SK-N-SH treated with all-trans-retinoic acid at 6 μM for 48 hours (cell line): ENCODE measurements at regions not wholly inside any gene's neighbourhood (a gene's known extent, or its start where the extent isn't known, plus 50 kb on each side); places are given as distances from the start of the nearest gene placed in this dataset.

Source experiments
- ATAC-seq: fragments of 200-7000 bp; cut with Tn5 transposase; 3 replicates; pipeline ENCODE4 v1.9.1; 2020; ENCODE audit warnings: mild to moderate bottlenecking, moderate library complexity
- ARNTL ChIP-seq: fragments of 450-650 bp; formaldehyde crosslinking; IDR thresholded peaks from 2 replicates; pipeline ENCODE4 v1.5.0; 2020; ENCODE audit warnings: low read depth, mild to moderate bottlenecking, moderate library complexity, borderline replicate concordance
- BACH2 ChIP-seq: fragments of 250-450 bp; sonication (Bioruptor Pico); IDR thresholded peaks from 2 replicates; pipeline ENCODE4 v1.9.0; 2021; ENCODE audit warnings: mild to moderate bottlenecking, borderline replicate concordance
- CSDC2 ChIP-seq: fragments of 250-450 bp; sonication (Bioruptor Pico); IDR thresholded peaks from 2 replicates; pipeline ENCODE4 v1.5.0; 2020; ENCODE audit warnings: mild to moderate bottlenecking, moderate library complexity
- ESRRG ChIP-seq: fragments of 250-450 bp; sonication (Bioruptor Pico); IDR thresholded peaks from 2 replicates; pipeline ENCODE4 v1.6.1; 2021; ENCODE audit warnings: mild to moderate bottlenecking
- GLIS3 ChIP-seq: fragments of 250-450 bp; sonication (Bioruptor Pico); IDR thresholded peaks from 2 replicates; pipeline ENCODE4 v1.5.0; 2020; ENCODE audit warnings: mild to moderate bottlenecking, moderate library complexity
- ISL1 ChIP-seq: fragments of 250-450 bp; sonication (Bioruptor Pico); IDR thresholded peaks from 2 replicates; pipeline ENCODE4 v2.1.2; 2022; ENCODE audit warnings: mild to moderate bottlenecking, moderate library complexity
- OSR1 ChIP-seq: fragments of 250-450 bp; sonication (Bioruptor Pico); IDR thresholded peaks from 2 replicates; pipeline ENCODE4 v1.8.0; 2022; ENCODE audit warnings: moderate library complexity, mild to moderate bottlenecking, inconsistent platforms
- PPARA ChIP-seq: fragments of 250-450 bp; sonication (Bioruptor Pico); IDR thresholded peaks from 2 replicates; pipeline ENCODE4 v1.5.0; 2020; ENCODE audit warnings: mild to moderate bottlenecking, borderline replicate concordance
- RARB ChIP-seq: fragments of 250-450 bp; sonication (Bioruptor Pico); IDR thresholded peaks from 2 replicates; pipeline ENCODE4 v1.8.0; 2021; ENCODE audit warnings: mild to moderate bottlenecking, moderate library complexity
- SNAI2 ChIP-seq: fragments of 250-450 bp; sonication (Bioruptor Pico); IDR thresholded peaks from 2 replicates; pipeline ENCODE4 v1.5.0; 2020; ENCODE audit warnings: mild to moderate bottlenecking, moderate library complexity
- TCF4 ChIP-seq: fragments of 250-450 bp; sonication (Bioruptor Pico); IDR thresholded peaks from 2 replicates; pipeline ENCODE4 v1.8.0; 2021; ENCODE audit warnings: mild to moderate bottlenecking, moderate library complexity, borderline replicate concordance
- TOX ChIP-seq: fragments of 250-450 bp; sonication (Bioruptor Pico); IDR thresholded peaks from 2 replicates; pipeline ENCODE4 v1.8.0; 2021; ENCODE audit warnings: mild to moderate bottlenecking, moderate library complexity, borderline replicate concordance
- ZC3H10 ChIP-seq: fragments of 250-450 bp; sonication (Bioruptor Pico); IDR thresholded peaks from 2 replicates; pipeline ENCODE4 v1.5.1; 2021; ENCODE audit warnings: mild to moderate bottlenecking, moderate library complexity
- ZFP3 ChIP-seq: fragments of 250-450 bp; sonication (Bioruptor Pico); IDR thresholded peaks from 2 replicates; pipeline ENCODE4 v1.5.0; 2020; ENCODE audit warnings: mild to moderate bottlenecking, moderate library complexity
- ZFP30 ChIP-seq: fragments of 450-650 bp; formaldehyde crosslinking; IDR thresholded peaks from 2 replicates; pipeline ENCODE4 v1.5.0; 2022; ENCODE audit warnings: mild to moderate bottlenecking, moderate library complexity
- ZNF565 ChIP-seq: fragments of 450-650 bp; formaldehyde crosslinking; conservative IDR thresholded peaks from 2 replicates; pipeline ENCODE4 v1.5.0; 2020; ENCODE audit warnings: low read depth, mild to moderate bottlenecking, moderate library complexity
- ZNF70 ChIP-seq: fragments of 450-650 bp; formaldehyde crosslinking; IDR thresholded peaks from 2 replicates; pipeline ENCODE4 v1.5.0; 2020; ENCODE audit warnings: mild to moderate bottlenecking, moderate library complexity
- ZNF8 ChIP-seq: fragments of 450-650 bp; formaldehyde crosslinking; IDR thresholded peaks from 2 replicates; pipeline ENCODE4 v1.5.0; 2020; ENCODE audit warnings: mild to moderate bottlenecking, moderate library complexity
- TF ChIP-seq, protein P1 (sequence below): fragments of 250-450 bp; sonication (Bioruptor Pico); IDR thresholded peaks from 2 replicates; pipeline ENCODE4 v1.5.1; 2021; ENCODE audit warnings: mild to moderate bottlenecking, moderate library complexity
- TF ChIP-seq, protein P2 (sequence below): fragments of 250-450 bp; sonication (Bioruptor Pico); IDR thresholded peaks from 2 replicates; pipeline ENCODE4 v1.5.0; 2020; ENCODE audit warnings: mild to moderate bottlenecking, moderate library complexity
- TF ChIP-seq, protein P3 (sequence below): fragments of 250-450 bp; sonication (Bioruptor Pico); IDR thresholded peaks from 2 replicates; pipeline ENCODE4 v1.8.0; 2021; ENCODE audit warnings: low read depth, mild to moderate bottlenecking, moderate library complexity, borderline replicate concordance
- TF ChIP-seq, protein P4 (sequence below): fragments of 250-450 bp; sonication (Bioruptor Pico); IDR thresholded peaks from 2 replicates; pipeline ENCODE4 v1.5.1; 2020; ENCODE audit warnings: low read depth, mild to moderate bottlenecking, moderate library complexity
- TF ChIP-seq, protein P5 (sequence below): fragments of 250-450 bp; sonication (Bioruptor Pico); IDR thresholded peaks from 2 replicates; pipeline ENCODE4 v1.8.0; 2020; ENCODE audit warnings: mild to moderate bottlenecking, moderate library complexity, borderline replicate concordance

DNA sequence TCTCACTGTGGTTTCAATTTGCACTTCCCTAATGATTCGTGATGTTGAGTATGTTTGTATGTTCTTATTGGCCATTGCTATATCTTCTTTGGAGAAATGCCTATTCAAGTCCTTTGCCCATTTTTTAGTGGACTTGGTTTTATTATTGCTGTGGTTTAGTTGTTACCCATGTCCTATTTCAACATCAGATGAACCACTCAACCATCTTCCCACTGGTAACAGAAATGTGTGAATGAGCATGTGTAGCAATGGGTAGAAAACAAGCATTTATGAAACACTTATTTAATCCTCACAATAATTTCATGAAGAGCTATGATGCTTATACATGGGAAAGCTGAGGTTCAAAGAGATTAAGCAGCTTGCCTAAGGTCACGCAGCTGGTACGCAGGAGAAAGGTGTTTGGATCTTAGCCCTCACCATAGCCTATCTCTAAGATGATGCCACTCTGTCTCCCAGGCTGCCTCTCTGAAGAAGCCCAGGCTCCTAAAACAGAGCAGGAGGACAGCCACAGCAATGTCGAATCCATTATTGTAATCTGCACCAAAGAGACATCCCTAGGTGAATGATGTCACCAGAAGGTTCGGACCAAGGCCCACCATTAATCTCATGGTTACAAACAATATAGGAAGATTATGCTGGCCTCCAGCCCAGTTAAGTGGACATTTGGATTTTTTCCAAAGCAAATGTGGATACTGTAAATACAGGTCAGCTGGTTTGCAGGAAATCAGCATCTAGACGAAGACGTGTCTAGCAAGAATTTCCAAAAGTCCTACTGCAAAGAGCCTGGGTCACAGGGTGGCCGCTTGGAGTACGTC, 447.6 kb upstream of the ZMIZ1 start:
- TF ChIP-seq RARB (CRISPR knock-in tag), result no peak
- peak; percentile 56; the same call in 1 of the 2 replicates for TF ChIP-seq TOX (CRISPR knock-in tag)
- no peak for TF ChIP-seq PPARA (CRISPR knock-in tag)
- 0 out of 2 replicates have a peak, but pooled peaks have one; percentile 5 for TF ChIP-seq ZFP30 (CRISPR knock-in tag)
- peak; percentile 77; the same call in 1 of the 2 replicates for TF ChIP-seq ZFP3
- TF ChIP-seq BACH2 (CRISPR knock-in tag), result no peak; the same call in none of the 2 replicates
- no peak for TF ChIP-seq ZC3H10
- TF ChIP-seq, protein P1, sequence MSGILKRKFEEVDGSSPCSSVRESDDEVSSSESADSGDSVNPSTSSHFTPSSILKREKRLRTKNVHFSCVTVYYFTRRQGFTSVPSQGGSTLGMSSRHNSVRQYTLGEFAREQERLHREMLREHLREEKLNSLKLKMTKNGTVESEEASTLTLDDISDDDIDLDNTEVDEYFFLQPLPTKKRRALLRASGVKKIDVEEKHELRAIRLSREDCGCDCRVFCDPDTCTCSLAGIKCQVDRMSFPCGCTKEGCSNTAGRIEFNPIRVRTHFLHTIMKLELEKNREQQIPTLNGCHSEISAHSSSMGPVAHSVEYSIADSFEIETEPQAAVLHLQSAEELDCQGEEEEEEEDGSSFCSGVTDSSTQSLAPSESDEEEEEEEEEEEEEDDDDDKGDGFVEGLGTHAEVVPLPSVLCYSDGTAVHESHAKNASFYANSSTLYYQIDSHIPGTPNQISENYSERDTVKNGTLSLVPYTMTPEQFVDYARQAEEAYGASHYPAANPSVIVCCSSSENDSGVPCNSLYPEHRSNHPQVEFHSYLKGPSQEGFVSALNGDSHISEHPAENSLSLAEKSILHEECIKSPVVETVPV (CRISPR knock-in tag), result peak; percentile 23; the same call in 1 of the 2 replicates
- TF ChIP-seq, protein P2, sequence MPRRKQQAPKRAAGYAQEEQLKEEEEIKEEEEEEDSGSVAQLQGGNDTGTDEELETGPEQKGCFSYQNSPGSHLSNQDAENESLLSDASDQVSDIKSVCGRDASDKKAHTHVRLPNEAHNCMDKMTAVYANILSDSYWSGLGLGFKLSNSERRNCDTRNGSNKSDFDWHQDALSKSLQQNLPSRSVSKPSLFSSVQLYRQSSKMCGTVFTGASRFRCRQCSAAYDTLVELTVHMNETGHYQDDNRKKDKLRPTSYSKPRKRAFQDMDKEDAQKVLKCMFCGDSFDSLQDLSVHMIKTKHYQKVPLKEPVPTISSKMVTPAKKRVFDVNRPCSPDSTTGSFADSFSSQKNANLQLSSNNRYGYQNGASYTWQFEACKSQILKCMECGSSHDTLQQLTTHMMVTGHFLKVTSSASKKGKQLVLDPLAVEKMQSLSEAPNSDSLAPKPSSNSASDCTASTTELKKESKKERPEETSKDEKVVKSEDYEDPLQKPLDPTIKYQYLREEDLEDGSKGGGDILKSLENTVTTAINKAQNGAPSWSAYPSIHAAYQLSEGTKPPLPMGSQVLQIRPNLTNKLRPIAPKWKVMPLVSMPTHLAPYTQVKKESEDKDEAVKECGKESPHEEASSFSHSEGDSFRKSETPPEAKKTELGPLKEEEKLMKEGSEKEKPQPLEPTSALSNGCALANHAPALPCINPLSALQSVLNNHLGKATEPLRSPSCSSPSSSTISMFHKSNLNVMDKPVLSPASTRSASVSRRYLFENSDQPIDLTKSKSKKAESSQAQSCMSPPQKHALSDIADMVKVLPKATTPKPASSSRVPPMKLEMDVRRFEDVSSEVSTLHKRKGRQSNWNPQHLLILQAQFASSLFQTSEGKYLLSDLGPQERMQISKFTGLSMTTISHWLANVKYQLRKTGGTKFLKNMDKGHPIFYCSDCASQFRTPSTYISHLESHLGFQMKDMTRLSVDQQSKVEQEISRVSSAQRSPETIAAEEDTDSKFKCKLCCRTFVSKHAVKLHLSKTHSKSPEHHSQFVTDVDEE (CRISPR knock-in tag), result peak; percentile 91
- TF ChIP-seq ZNF8 (CRISPR knock-in tag), result no peak; the same call in 1 of the 2 replicates
- no peak for TF ChIP-seq OSR1 (CRISPR knock-in tag)
- no peak for TF ChIP-seq ZNF70 (CRISPR knock-in tag)
- TF ChIP-seq GLIS3 (CRISPR knock-in tag), result peak; percentile 74; the same call in 1 of the 2 replicates
- TF ChIP-seq ARNTL (CRISPR knock-in tag), result no peak
- TF ChIP-seq TCF4 (CRISPR knock-in tag), result peak; percentile 88
- TF ChIP-seq, protein P3, sequence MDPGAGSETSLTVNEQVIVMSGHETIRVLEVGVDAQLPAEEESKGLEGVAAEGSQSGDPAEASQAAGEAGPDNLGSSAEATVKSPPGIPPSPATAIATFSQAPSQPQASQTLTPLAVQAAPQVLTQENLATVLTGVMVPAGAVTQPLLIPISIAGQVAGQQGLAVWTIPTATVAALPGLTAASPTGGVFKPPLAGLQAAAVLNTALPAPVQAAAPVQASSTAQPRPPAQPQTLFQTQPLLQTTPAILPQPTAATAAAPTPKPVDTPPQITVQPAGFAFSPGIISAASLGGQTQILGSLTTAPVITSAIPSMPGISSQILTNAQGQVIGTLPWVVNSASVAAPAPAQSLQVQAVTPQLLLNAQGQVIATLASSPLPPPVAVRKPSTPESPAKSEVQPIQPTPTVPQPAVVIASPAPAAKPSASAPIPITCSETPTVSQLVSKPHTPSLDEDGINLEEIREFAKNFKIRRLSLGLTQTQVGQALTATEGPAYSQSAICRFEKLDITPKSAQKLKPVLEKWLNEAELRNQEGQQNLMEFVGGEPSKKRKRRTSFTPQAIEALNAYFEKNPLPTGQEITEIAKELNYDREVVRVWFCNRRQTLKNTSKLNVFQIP (CRISPR knock-in tag), result no peak
- TF ChIP-seq, protein P4, sequence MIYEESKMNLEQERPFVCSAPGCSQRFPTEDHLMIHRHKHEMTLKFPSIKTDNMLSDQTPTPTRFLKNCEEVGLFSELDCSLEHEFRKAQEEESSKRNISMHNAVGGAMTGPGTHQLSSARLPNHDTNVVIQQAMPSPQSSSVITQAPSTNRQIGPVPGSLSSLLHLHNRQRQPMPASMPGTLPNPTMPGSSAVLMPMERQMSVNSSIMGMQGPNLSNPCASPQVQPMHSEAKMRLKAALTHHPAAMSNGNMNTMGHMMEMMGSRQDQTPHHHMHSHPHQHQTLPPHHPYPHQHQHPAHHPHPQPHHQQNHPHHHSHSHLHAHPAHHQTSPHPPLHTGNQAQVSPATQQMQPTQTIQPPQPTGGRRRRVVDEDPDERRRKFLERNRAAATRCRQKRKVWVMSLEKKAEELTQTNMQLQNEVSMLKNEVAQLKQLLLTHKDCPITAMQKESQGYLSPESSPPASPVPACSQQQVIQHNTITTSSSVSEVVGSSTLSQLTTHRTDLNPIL, result peak; percentile 93
- peak; percentile 70; the same call in 1 of the 2 replicates for TF ChIP-seq ZNF565 (CRISPR knock-in tag)
- peak; percentile 99 for TF ChIP-seq ISL1
- TF ChIP-seq ESRRG (CRISPR knock-in tag), result peak; percentile 26; the same call in 1 of the 2 replicates
- TF ChIP-seq, protein P5, sequence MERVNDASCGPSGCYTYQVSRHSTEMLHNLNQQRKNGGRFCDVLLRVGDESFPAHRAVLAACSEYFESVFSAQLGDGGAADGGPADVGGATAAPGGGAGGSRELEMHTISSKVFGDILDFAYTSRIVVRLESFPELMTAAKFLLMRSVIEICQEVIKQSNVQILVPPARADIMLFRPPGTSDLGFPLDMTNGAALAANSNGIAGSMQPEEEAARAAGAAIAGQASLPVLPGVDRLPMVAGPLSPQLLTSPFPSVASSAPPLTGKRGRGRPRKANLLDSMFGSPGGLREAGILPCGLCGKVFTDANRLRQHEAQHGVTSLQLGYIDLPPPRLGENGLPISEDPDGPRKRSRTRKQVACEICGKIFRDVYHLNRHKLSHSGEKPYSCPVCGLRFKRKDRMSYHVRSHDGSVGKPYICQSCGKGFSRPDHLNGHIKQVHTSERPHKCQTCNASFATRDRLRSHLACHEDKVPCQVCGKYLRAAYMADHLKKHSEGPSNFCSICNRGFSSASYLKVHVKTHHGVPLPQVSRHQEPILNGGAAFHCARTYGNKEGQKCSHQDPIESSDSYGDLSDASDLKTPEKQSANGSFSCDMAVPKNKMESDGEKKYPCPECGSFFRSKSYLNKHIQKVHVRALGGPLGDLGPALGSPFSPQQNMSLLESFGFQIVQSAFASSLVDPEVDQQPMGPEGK, result no peak
- peak; percentile 29; the same call in 1 of the 2 replicates for TF ChIP-seq CSDC2
- TF ChIP-seq SNAI2 (CRISPR knock-in tag), result peak; percentile 91
- ATAC-seq, result peak; percentile 67
